ENCODE measurements at regions not wholly inside any gene's neighbourhood (a gene's known extent, or its start where the extent isn't known, plus 50 kb on each side); places are given as distances from the start of the nearest gene placed in this dataset.

GRCh38 chr5:5751987-5752386 is 329.5 kb downstream of the ICE1 start:
- TF ChIP-seq CTCF (IDR thresholded peaks at IDR 0.05) (no peak), POLR2A (IDR thresholded peaks at IDR 0.05) (no peak)

Data from breast epithelium (tissue), 3 donors.